ENCODE measurements at regions not wholly inside any gene's neighbourhood (a gene's known extent, or its start where the extent isn't known, plus 50 kb on each side); places are given as distances from the start of the nearest gene placed in this dataset.

GRCh38 chr2:114056294-114057143, 166.6 kb downstream of the ACTR3 start:
- TF ChIP-seq CTCF (IDR thresholded peaks at IDR 0.05; ENCODE audit: insufficient read depth, low read length, poor library complexity, severe bottlenecking): no peak
- H3K27me3 ChIP-seq (replicated peaks; ENCODE audit: control insufficient read depth, insufficient read depth, low read length): no peaks in the 10 kb centered on the region
- H3K4me3 ChIP-seq (replicated peaks; ENCODE audit: low read depth, low read length): no peak overlapping the region
- no peak for DNase-seq (ENCODE audit: extremely low read depth, insufficient read length)
- H3K36me3 ChIP-seq (ENCODE audit: control insufficient read depth, insufficient read depth, low read length): no peaks in the 10 kb centered on the region

GRCh38 chr2:114057638-114058037, 167.7 kb downstream of the ACTR3 start:
- H3K4me3 ChIP-seq (replicated peaks; ENCODE audit: low read depth, low read length): no peak overlapping the region
- H3K36me3 ChIP-seq (ENCODE audit: control insufficient read depth, insufficient read depth, low read length): no peaks in the 10 kb centered on the region
- no peaks in the 10 kb centered on the region for H3K27me3 ChIP-seq (replicated peaks; ENCODE audit: control insufficient read depth, insufficient read depth, low read length)
- no peak for DNase-seq (ENCODE audit: extremely low read depth, insufficient read length)
- TF ChIP-seq CTCF (IDR thresholded peaks at IDR 0.05; ENCODE audit: insufficient read depth, low read length, poor library complexity, severe bottlenecking): no peak

- no peaks in the 10 kb centered on the region for H3K36me3 ChIP-seq (ENCODE audit: control insufficient read depth, insufficient read depth, low read length)
Measured at GRCh38 chr2:114061566-114062098, 171.7 kb downstream of the ACTR3 start.

GRCh38 chr2:114063346-114063745, 173.5 kb downstream of the ACTR3 start:
- no peak overlapping the region for H3K4me3 ChIP-seq (replicated peaks; ENCODE audit: low read depth, low read length)
- H3K36me3 ChIP-seq (ENCODE audit: control insufficient read depth, insufficient read depth, low read length): no peaks in the 10 kb centered on the region
- no peak for DNase-seq (ENCODE audit: extremely low read depth, insufficient read length)
- H3K27me3 ChIP-seq (replicated peaks; ENCODE audit: control insufficient read depth, insufficient read depth, low read length): no peaks in the 10 kb centered on the region
- TF ChIP-seq CTCF (IDR thresholded peaks at IDR 0.05; ENCODE audit: insufficient read depth, low read length, poor library complexity, severe bottlenecking): no peak

More at GRCh38 chr2:114061566-114062098, 171.7 kb downstream of the ACTR3 start:
- Histone ChIP-seq H3K27me3 (replicated peaks; ENCODE audit: control insufficient read depth, insufficient read depth, low read length) (no peaks in the 10 kb centered on the region), H3K4me3 (replicated peaks; ENCODE audit: low read depth, low read length) (no peak overlapping the region)
- no peak for TF ChIP-seq CTCF (IDR thresholded peaks at IDR 0.05; ENCODE audit: insufficient read depth, low read length, poor library complexity, severe bottlenecking)
- no peak for DNase-seq (ENCODE audit: extremely low read depth, insufficient read length)

- Histone ChIP-seq H3K4me3 (replicated peaks; ENCODE audit: low read depth, low read length) (no peak overlapping the region), H3K27me3 (replicated peaks; ENCODE audit: control insufficient read depth, insufficient read depth, low read length) (no peaks in the 10 kb centered on the region), H3K36me3 (ENCODE audit: control insufficient read depth, insufficient read depth, low read length) (no peaks in the 10 kb centered on the region)
- DNase-seq (ENCODE audit: extremely low read depth, insufficient read length): no peak
- no peak for TF ChIP-seq CTCF (IDR thresholded peaks at IDR 0.05; ENCODE audit: insufficient read depth, low read length, poor library complexity, severe bottlenecking)
Measured at GRCh38 chr2:114065731-114066130, 175.8 kb downstream of the ACTR3 start.

Data from GM06990 (cell line).